Loucy (cell line): ENCODE measurements at regions not wholly inside any gene's neighbourhood (a gene's known extent, or its start where the extent isn't known, plus 50 kb on each side); places are given as distances from the start of the nearest gene placed in this dataset.

Experiments
- H2AFZ ChIP-seq: fragments of 200-600 bp; sonication (generic); 2 replicates; pipeline ENCODE4 v1.6.0; 2016; ENCODE audit warnings: antibody characterized with exemption, mild to moderate bottlenecking, low read length, moderate library complexity
- H3F3A ChIP-seq: fragments of 200-600 bp; 2 replicates; pipeline ENCODE4 v1.6.0; 2016; ENCODE audit warnings: antibody characterized with exemption, low read depth, mild to moderate bottlenecking
- H3K27me3 ChIP-seq: fragments of 200-600 bp; sonication (generic); 2 replicates; pipeline ENCODE4 v1.6.1; 2014; ENCODE audit warnings: low read length, mild to moderate bottlenecking; ENCODE audit not compliant: insufficient read depth, poor library complexity, severe bottlenecking
- H3K36me3 ChIP-seq: fragments of 200-600 bp; sonication (generic); 2 replicates; pipeline ENCODE4 v1.6.1; 2016; ENCODE audit warnings: low read length; ENCODE audit not compliant: insufficient read depth
- H3K4me1 ChIP-seq: fragments of 200-600 bp; sonication (generic); 2 replicates; pipeline ENCODE4 v1.5.1; 2014; ENCODE audit warnings: low read length, mild to moderate bottlenecking; ENCODE audit not compliant: insufficient read depth, poor library complexity, severe bottlenecking
- H3K4me2 ChIP-seq: fragments of 200-600 bp; sonication (generic); 2 replicates; pipeline ENCODE4 v1.6.0; 2014; ENCODE audit warnings: antibody characterized with exemption, low read length, low read depth, mild to moderate bottlenecking; ENCODE audit not compliant: poor library complexity, severe bottlenecking
- H3K4me3 ChIP-seq: fragments of 200-600 bp; sonication (generic); 2 replicates; pipeline ENCODE4 v1.5.1; 2014; ENCODE audit warnings: low read length, mild to moderate bottlenecking, mixed read lengths; ENCODE audit not compliant: poor library complexity, severe bottlenecking
- H3K79me2 ChIP-seq: fragments of 200-600 bp; sonication (generic); 2 replicates; pipeline ENCODE4 v1.6.1; 2014; ENCODE audit warnings: low read length; ENCODE audit not compliant: insufficient read depth
- H3K9ac ChIP-seq: fragments of 200-600 bp; sonication (generic); 2 replicates; pipeline ENCODE4 v1.6.0; 2014; ENCODE audit warnings: mild to moderate bottlenecking, low read depth, low read length, moderate library complexity; ENCODE audit not compliant: poor library complexity, severe bottlenecking
- H3K9me2 ChIP-seq: fragments of 200-600 bp; sonication (generic); replicated peaks from 2 replicates; pipeline ENCODE4 v1.6.1; 2016; ENCODE audit warnings: low read depth, low read length, mixed read lengths
- H3K9me3 ChIP-seq: fragments of 200-600 bp; sonication (generic); 2 replicates; pipeline ENCODE4 v1.6.1; 2014; ENCODE audit warnings: mild to moderate bottlenecking, antibody characterized with exemption, low read length, low read depth; ENCODE audit not compliant: insufficient read depth
- H4K20me1 ChIP-seq: fragments of 200-600 bp; sonication (generic); 2 replicates; pipeline ENCODE4 v1.6.0; 2014; ENCODE audit warnings: antibody characterized with exemption, low read length, mild to moderate bottlenecking; ENCODE audit not compliant: insufficient read depth, poor library complexity, severe bottlenecking
- EZH2phosphoT487 ChIP-seq: fragments of 200-600 bp; IDR thresholded peaks from 2 replicates; pipeline ENCODE4 v1.6.1; 2018; ENCODE audit warnings: antibody characterized with exemption, mild to moderate bottlenecking, moderate library complexity, borderline replicate concordance
- TF ChIP-seq, protein P1 (sequence below): fragments of 200-600 bp; sonication (generic); conservative IDR thresholded peaks from 2 replicates; pipeline ENCODE4 v1.5.1; 2014; ENCODE audit warnings: mild to moderate bottlenecking, antibody characterized with exemption, low read length

DNA sequence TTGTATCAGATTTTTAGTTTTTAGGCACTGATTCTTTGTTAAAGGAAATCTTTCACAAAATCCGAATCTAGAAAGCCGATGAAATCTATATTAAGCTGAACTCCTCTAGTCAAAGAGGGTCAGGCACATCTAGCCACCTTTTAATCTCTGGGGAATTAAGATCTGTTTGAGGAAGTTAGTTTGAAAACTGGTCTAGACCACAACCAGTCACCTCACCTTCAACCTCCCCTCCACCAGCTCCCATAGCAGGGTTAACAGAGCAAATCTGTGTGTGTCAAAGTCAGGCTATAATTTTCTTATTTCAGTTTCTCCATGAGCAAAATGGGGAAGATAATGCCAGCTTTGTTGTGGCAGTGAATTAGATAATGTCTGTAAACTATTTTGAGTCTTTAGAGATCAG lies 110.0 kb upstream of the IGFBP7 start:
- Histone ChIP-seq H3K9ac (no peak overlapping the region), H4K20me1 (no peaks in the 10 kb centered on the region), H3K4me1 (no peaks in the 10 kb centered on the region), H3K9me3 (no peaks in the 10 kb centered on the region), H3K36me3 (no peaks in the 10 kb centered on the region), H3K4me3 (no peak overlapping the region), H2AFZ (no peak overlapping the region), H3K79me2 (no peaks in the 10 kb centered on the region), H3K27me3 (no peaks in the 10 kb centered on the region), H3K4me2 (no peak overlapping the region), H3F3A (no peaks in the 10 kb centered on the region), H3K9me2 (no peaks in the 10 kb centered on the region)
- TF ChIP-seq, protein P1, sequence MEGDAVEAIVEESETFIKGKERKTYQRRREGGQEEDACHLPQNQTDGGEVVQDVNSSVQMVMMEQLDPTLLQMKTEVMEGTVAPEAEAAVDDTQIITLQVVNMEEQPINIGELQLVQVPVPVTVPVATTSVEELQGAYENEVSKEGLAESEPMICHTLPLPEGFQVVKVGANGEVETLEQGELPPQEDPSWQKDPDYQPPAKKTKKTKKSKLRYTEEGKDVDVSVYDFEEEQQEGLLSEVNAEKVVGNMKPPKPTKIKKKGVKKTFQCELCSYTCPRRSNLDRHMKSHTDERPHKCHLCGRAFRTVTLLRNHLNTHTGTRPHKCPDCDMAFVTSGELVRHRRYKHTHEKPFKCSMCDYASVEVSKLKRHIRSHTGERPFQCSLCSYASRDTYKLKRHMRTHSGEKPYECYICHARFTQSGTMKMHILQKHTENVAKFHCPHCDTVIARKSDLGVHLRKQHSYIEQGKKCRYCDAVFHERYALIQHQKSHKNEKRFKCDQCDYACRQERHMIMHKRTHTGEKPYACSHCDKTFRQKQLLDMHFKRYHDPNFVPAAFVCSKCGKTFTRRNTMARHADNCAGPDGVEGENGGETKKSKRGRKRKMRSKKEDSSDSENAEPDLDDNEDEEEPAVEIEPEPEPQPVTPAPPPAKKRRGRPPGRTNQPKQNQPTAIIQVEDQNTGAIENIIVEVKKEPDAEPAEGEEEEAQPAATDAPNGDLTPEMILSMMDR, result no peak
- no peak for TF ChIP-seq EZH2phosphoT487

DNA sequence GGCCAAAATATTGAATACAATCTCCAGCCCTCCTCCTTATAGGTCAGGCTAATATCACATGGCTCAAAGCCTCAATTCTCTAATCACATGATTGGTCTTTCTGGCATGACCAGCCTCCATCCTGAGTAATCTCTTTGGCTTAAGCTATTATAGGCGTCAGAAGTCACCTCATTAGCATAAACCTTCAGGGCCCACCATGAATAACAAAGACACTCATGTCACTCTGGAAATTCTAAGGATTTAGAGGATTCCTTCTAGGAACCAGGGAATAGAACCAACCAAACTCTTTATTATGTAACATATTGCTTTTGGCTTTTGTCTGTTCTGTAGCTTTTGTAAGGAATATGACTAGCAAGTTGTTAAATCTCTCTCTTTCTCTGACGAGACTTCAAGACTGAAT lies 109.2 kb upstream of the IGFBP7 start:
- no peaks in the 10 kb centered on the region for H3K4me1 ChIP-seq
- H4K20me1 ChIP-seq, result no peaks in the 10 kb centered on the region
- no peaks in the 10 kb centered on the region for H3F3A ChIP-seq
- no peaks in the 10 kb centered on the region for H3K36me3 ChIP-seq
- H3K9me3 ChIP-seq, result no peaks in the 10 kb centered on the region
- H3K4me2 ChIP-seq, result no peak overlapping the region
- TF ChIP-seq EZH2phosphoT487, result no peak
- TF ChIP-seq, protein P1, result no peak
- no peaks in the 10 kb centered on the region for H3K79me2 ChIP-seq
- H3K27me3 ChIP-seq, result no peaks in the 10 kb centered on the region
- H3K9me2 ChIP-seq, result no peaks in the 10 kb centered on the region
- H2AFZ ChIP-seq, result no peak overlapping the region
- H3K4me3 ChIP-seq, result no peak overlapping the region
- no peak overlapping the region for H3K9ac ChIP-seq

DNA sequence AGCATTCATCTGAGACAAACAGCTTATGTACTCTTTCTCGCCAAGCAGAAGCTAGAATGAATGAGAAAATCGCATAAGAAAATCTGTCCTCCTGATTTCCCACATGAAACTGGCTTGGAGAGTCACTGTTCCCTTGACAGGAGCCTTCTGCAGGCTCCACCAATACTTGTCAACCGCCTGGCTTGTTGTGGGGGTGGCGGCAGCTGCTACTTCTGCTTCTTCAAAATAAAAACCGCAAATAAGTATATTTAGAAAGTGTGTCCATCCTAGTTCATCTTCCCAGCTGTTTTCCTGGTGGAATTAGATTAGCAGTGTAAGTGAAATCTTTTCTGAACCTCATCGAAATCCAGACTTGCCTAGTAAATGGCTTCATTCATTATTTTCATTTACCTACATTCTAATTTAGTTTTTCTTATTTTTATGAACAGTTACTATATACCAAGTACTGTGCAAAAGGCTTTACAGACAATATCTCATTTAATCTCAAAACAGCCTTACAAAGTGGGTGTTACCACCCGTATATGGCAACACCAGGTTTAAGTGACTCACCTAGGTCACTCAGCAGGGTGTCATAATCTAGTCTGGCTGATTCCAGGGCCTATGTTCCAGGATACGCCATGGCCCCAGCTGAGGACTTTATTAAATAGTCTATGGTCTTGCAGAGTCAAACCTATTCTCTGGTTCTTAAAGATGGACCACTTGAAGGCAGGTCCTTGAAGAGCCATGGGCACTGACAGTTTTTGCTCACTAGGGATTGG lies 104.6 kb upstream of the IGFBP7 start:
- H3K9me2 ChIP-seq, result no peaks in the 10 kb centered on the region
- H3K79me2 ChIP-seq, result no peaks in the 10 kb centered on the region
- H3K4me3 ChIP-seq, result no peak overlapping the region
- H3K9ac ChIP-seq, result no peak overlapping the region
- no peaks in the 10 kb centered on the region for H4K20me1 ChIP-seq
- TF ChIP-seq, protein P1, result no peak
- no peak for TF ChIP-seq EZH2phosphoT487
- H3K36me3 ChIP-seq, result no peaks in the 10 kb centered on the region
- no peaks in the 10 kb centered on the region for H3K9me3 ChIP-seq
- H2AFZ ChIP-seq, result no peak overlapping the region
- H3K27me3 ChIP-seq, result no peaks in the 10 kb centered on the region
- H3F3A ChIP-seq, result no peaks in the 10 kb centered on the region
- no peak overlapping the region for H3K4me2 ChIP-seq
- no peaks in the 10 kb centered on the region for H3K4me1 ChIP-seq
